Activated naive CD4-positive, alpha-beta T cell treated with anti-CD3 and anti-CD28 coated beads, Interleukin-2, amount 50 U/mL, for 16 hours (primary cell): ENCODE measurements at regions not wholly inside any gene's neighbourhood (a gene's known extent, or its start where the extent isn't known, plus 50 kb on each side); places are given as distances from the start of the nearest gene placed in this dataset.

ENCODE experiments used
- DNase-seq: peaks from one replicate; pipeline ENCODE4 v3.0.0-alpha.2; 2020

DNA sequence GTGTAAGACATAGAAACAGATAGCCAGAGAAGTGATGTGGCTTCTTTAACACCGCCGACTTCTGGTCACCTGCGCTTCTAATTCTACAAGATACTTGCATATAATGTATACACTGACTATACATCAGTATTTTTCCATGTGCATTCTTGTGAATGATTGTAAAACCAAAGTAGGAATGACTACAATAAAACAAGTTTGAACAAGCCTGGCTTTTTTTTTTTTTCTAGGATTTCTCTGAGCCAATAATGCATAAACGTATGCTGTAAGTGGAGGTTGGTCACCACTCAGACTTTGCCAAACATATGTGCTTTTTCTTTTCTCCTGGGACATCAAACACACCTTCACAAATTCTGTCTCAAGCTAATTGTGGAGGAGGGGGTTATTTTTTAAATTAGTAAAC, 237.8 kb upstream of the KIRREL3 start:
- no peak for DNase-seq

DNA sequence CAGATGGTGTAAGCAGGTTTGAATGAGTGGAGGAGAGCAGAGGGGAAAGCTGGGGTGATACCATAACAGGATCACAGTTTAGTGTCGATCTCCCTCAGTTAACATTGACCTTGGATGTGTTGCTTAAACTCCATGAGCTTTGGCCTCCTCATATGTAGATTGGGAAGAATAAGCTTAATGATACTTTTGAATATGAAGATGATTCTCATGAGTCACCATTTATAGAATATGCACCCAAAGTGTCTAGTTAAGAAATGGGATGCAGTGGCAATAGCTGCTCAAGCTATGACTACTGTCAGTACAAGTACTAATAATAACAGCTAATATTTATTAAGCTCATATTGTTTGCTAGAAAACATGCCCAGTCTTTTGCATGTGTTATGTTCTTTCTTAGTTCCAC, 236.2 kb upstream of the KIRREL3 start:
- DNase-seq = no peak

DNA sequence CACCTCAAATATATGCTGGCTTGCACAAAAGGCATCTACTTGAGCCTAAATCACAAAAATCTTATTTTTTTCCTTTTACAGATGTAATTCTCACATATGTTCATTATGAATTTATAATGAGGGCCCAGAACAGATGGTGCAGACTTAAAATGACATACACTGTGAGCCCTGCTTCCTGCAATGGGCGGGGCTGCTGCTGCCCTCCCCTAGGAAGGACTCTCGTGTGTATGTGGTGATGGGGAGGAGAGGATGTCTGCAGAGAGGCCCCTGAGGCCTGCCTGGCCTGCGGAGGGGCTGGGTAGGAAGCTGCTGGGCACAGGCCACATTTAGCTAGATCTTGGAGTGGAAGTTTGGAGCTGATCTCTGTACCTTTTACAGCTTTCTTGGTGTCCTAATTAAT, 233.4 kb upstream of the KIRREL3 start:
- no peak for DNase-seq

DNA sequence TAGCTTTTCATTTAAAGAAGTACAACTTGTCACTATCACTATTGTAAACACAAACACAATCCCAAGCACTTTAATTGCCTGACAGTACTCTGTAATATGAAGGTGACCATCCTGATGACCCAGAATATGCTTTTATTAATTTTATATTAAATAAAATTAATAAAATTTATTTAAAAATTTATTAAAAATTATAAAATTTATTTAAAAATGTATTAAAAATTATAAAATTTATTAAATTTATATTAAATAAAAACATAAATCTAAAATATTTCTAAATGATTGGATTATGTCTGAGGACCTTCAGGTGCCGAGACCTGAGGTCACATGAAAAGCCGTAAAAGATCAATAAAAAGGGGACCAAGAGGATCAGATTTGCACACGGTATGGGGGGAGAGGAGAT, 229.8 kb upstream of the KIRREL3 start:
- DNase-seq = no peak

DNA sequence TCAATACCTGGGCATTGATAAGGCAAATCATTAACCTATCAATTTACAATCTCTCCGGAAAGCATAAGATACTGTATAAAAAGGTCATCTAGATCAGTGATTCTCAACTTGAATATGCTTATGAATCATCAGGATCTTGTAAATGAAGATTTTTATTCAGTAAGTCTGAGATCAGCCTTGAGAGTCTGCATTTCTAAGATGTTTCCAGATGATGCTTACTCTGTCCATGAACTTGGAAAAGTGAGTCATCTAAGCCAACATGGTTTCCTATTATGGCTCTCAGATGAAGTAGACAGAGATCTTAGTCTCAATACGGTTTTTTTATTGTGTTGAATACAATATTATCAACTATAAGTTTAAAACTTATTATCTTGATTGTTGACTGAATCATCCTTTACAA, 226.4 kb upstream of the KIRREL3 start:
- DNase-seq = no peak

DNA sequence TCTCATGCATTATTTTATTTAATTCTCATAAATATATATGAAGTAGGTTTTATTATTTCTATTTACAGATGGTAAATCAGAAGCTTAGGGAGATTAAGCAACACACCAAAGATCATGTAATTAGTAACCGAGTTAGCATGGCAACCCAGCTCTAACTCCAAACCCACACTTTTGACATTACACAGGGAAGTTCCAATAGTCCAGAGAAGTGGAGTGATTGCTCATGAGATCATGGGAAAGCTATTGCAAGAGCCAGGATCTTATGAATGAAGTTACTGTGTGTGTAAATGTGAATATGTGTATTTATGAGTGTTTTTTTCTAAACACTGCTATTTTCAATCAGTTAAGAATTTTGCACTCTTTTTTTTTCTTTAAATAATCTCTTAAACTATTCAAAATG, 225.8 kb upstream of the KIRREL3 start:
- no peak for DNase-seq

DNA sequence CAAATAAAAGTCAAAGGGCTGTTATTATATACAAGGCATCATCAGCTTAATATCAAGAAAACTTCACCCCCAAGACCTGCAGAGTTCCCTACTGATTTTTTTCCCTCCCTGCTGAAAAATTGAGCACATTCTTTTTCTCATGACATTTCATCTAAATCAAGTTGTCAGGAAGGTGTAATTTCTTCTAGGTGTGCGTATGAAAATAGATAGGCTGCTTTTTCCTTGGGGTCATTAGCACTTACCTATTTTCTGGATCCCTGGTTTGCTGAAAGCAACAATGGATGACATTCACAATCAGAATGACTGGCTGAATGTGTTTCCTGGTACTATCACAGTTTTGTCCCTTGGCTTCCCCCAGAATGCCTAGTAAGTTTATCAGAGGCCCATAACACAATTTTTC, 225.0 kb upstream of the KIRREL3 start:
- no peak for DNase-seq

DNA sequence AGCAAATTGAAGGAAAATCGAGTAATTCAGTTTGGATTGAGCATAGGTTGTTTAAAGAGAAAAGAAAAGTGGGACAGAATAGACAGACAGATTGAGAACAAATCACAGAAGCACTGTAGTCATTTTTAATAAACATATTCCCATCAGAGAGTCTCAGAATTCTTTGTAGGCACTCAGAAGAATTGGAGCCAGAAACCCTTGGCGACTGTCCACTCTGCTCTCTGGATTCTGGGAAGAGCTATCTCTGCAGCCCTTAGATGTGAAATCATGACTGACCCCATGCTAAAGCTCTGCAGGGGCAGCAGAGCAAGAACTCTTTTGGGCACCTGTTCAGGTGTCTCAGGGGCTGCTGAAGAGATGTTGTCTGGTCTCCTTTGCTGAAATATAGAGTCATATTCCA, 223.7 kb upstream of the KIRREL3 start:
- DNase-seq = no peak

DNA sequence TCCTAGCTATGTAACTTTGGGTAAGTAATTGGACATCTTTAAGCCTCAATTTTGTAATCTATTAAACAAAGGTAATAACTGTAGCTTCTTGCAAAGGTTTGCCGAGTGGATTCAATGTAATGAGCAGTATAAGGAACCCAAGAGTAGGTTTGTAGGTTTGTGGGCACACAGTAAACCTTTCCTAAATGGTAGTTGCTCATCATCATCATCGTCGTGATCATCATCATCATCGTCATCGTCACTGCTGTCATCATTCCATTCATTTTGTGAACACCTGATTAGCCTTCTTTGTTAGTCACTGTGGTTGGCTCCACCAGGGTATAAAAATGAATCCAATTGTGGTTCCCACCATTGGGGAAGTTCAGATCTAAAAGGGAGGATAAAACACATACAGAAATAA, 223.1 kb upstream of the KIRREL3 start:
- DNase-seq = no peak

DNA sequence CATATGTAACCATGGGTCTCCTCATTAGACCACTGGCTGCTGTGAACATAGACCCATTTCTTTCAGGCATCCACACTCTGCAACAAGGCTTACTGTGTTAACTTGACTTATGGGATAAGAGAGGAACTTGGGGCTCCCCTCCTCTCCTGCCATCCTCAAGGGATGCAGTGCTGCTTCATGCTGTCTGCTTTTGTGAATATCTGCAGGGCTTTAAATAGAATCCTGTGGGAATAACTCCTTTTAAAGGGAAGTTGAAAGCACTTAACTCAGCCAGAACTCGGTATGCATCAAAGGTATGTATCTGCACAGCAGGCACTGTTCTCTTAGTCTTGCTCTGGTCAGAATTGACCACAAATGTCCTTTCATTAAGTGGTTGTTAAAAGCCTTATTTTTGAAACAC, 222.5 kb upstream of the KIRREL3 start:
- no peak for DNase-seq

DNA sequence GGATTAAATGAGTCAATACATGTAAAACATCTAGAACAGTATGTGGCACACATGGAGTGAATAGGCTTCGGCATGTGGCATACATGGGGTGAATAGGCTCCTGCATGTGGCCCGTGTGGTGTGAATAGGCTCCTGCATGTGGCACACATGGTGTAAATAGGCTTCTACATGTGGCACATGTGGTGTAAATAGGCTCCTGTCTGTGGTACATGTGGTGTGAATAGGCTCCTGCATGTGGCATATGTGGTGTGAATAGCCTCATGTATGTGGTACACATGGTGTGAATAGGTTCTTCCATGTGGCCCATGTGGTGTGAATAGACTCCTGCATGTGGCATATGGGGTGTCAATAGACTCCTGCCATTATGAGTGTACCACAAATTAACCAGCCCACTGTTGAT, 219.1 kb upstream of the KIRREL3 start:
- no peak for DNase-seq

DNA sequence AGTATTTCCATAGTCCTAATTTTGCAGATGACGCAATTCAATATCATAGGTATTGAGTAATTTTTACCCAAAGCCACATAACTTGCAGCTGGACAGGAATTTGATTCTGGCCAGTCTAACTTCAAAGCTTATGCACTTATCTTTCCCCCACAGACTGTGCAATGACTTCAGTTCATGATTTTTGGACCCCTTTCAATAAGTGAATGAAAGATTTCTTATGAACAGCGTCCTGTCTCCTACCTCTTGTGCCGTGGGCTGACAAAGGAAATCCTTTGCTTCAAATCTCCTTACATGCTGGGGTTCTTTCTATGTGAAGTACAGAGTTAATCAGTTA, 217.7 kb upstream of the KIRREL3 start:
- DNase-seq = no peak

DNA sequence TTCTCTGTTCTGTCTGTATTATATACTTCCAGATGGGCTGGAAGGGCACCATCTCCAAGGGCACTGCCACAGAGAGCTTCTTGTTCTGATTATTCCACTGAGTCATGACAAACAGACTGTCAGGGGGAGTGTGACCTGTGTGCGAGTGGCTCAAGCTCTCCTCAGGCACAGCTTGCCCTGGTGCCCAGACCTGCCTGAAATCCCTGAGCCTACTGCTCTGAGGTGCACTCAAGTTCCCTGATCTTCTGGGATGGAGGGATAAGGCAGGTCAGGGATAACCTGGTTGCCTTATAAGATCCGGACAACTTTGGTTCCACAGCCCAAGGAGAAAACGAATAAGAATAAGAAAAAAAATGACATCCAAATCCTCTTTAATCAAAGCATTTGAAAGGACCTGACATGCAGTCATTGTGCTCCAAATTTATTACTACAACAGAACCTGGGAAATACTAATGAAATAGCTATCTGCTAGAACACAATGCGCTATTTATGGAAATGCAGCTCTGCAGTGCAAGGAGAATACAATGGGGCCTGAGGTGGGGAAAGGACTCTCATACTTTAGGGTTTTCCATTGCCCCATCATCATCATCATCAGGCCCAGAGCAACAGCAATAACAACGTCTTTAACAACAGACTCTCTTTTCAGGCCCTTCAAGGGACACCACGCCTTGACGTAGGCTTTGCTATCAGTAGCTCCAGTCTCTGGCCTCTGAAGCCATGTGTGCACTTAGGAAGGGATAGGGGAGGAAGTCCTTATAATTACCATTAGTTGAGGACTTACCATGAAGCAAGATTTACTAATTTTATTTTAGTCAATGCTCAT, 217.1 kb upstream of the KIRREL3 start:
- DNase-seq = no peak

DNA sequence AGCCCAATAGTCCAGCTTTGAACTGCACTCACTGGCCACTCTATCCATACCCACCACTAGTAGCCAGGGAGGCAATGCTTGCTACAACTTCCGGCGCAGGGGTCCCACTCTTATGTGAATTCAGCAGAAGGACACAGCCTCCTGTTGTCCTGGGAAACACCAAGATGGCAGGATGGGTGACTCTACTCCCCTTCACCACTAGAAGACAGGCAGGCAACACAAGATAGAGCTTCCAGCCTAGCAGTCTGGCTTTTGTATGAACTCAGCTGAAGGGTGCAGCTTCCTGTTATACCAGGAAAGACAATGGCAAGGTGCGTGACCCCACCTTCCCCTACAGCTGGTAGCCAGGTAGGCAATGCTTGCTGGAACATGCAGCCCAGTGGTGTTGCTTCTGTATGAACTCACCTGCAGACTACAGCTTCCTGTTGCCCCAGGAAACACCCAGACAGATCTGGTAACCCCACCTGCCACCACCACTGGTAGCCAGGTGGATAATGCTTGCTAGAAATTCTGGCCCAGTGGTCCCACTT, 205.2 kb upstream of the KIRREL3 start:
- no peak for DNase-seq

DNA sequence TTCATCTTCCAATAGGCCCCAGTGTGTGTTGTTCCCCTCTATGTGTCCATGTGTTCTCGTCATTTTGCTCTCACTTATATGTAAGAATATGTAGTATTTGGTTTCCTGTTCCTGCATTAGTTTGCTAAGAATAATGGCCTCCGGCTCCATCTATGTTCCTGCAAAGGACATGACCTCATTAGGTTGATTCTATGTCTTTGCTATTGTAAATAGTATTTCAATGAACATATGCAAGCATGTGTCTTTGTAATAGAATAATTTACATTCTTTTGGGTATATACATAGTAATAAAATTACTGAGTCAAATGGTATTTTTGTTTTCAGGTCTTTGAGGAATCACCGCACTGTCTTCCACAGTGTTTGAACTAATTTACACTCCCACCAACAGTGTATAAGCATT, 202.9 kb upstream of the KIRREL3 start:
- DNase-seq = no peak

DNA sequence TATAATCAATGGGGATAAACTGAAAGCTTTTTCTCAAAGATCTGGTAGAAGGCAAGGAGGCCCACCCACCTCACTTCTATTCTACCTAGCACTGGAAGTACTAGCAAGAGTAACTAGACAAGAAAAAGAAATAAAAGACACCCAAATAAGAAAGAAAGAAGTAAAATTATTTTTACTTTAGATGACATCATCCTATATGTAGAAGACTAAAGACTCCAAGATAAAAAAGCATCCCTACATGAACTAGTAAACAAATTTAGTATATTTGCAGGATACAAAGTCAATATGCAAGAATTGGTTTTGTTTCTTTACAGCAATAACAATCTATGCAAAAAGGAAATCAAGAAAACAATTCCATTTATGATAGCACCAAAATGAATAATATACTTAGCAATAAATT, 201.5 kb upstream of the KIRREL3 start:
- no peak for DNase-seq

DNA sequence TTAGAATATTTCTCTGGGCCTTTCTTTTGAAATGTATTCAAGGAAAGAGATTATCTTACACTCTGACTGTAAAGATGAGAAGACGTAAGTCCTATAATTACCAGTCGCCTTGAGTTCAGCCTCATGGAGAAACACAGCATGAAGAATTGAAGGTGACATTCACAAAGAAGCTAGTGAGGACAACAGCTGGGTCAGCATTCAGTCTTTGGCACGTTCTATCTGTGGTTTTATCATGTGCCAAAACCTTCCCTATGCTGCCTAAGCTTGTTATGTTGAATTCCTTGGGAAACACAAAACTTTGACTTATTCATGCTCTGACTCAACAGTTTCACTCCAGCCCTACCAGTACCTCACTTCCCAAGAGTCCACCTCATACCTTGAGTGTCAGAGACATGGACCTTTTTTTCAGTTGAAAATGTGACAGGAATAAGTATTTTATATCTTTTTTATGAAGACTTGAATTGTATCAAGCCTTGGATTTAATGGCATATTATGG, 198.8 kb upstream of the KIRREL3 start:
- DNase-seq = no peak

DNA sequence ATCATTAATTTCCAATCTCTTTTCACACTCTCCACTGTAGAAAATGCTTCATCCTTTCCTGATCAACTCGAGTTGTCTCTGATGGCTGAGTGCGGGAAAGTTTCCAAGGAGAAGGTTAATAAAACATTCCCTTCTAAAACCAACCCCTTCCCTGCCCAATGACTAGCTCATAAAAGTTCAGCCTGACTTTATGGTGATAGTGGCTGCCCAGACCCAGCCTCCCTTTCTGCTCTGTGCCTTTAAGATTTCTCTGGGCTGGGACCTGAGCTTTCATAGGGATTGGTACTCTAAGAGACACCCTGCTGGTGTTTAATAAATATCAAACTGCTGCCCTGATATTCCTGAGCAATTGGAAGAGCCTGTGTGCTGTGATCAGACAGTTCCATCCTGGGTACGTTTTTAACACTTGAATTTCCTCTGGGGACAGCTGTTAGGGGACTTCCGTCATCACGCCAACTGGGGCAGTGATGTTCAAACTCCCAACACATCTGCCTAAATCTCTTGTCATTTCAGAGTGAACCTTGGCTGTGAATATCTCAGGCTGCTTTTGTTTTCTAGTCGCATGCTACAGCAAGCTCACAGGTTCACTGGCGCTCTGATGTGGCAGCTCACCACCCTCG, 195.0 kb upstream of the KIRREL3 start:
- DNase-seq = no peak

DNA sequence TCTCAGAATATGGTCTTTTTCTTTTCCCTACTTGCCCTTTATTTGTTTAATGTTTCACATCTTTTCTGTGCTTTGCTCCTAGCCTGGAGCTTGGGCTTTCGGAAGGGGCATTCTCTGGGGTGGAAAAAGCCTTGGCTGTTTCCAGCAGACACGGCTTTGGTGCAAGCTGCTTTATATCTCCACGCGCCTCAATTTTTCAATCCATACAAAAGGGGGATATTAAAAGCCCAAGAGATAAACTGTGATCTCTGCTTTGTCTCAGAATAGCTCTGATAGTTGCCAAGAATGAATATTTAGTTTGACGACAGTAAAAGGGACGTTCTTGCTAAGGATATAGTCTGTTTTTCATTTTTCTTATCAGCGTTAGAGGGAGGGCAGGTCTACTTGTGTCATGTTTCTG, 194.0 kb upstream of the KIRREL3 start:
- no peak for DNase-seq

DNA sequence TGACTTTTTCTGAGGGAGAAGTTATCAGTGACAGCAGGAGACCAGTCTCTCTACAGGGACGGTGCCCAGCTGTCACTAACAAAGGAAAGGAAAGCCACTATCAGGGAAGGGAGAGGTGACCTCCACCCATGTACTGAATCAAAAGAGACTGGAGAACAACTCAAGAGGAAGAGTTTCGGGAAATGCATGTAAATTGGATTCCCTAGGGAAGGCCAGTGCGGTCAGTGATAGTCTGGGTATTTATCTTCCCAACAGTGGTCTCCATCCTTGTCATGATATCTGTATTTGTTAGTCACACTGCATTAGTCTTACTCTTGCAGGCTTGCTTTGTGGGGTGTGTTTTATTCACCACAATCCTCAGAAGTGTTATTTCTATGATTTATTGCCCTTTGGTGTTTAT, 193.4 kb upstream of the KIRREL3 start:
- no peak for DNase-seq

DNA sequence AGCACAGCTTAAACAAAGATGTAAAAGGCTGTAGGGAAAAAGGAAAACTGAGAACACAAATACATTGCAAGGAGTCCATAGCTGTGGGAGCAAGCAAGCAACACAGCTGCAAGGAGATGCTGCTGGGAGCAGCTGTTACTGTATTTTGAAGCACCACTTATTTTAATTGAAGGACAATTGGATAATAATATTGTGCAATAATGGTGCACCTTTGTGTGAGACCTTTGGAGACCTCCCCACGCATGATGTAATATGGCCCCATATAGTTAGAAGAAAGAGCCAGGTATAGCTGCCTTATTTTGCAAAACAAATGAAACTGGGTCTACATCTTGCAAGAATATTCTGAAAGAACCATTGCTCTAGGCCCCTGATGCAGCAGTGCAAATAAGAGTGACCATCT, 191.1 kb upstream of the KIRREL3 start:
- no peak for DNase-seq

DNA sequence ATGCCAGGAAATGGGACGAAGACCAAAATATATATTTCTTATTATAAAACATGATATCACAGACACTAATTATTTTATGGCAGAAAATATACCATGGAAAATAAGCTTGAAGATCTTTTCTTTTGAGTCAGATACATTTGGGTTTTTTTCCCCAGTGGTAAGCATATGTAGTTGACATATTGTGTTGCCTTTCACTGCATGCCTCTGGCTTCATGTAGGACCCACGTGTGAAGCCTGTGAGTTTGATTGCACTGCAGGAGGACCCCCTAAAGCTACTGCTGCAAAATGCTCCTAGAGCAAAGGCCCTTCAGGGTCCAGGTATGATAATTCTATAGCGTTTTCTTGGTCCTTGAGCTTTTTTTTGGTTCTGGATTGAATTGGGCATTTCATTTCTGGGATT, 190.7 kb upstream of the KIRREL3 start:
- no peak for DNase-seq

DNA sequence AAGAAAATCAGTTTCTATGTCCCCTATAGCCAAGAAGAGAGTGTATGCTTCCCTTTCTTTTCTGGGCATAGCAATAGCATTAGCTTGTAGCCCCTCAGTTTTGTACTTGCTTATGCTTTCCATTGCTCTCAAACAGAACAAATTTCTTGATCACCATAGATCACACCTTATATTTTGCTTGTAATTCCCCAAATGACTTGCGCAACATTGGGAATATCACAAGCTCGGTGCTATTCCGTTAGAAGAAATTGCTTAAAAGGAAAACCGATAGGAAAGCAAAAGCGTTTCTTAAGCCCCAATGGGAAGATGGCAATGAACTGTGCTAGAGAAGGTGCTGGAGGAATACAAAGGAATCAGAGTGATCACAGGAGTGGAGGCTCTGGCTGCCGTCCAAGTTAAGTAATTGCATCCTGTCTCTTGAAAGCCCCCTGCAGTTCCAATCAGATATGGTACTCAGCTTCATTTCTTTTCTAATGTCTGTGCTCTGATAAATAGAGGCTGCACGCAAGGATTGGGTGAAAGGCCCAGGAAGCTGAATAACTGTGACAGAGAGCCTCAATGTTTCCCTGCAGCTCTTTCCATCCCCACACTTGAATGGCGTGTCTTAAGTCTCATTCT, 182.1 kb upstream of the KIRREL3 start:
- DNase-seq = no peak

DNA sequence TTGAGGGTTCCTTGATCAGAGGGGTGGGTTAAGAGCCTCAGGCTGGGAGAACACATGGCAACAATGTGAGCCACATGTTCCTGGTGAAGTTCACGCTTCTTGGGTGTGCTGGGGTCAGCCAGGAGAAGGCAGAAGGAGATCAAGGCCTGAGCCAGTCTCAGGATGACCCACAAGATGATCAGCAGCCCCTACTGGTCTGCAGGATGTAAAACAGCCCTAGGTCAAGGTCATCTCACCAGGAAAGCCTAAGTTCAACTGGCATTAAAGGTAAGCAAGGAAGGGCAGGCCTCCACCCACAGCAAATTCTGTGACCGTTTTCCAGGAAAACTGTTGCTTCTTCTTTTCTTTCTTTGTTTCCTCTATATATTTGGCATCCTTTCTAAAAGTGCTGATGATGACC, 156.7 kb upstream of the KIRREL3 start:
- no peak for DNase-seq
